ENCODE measurements at regions not wholly inside any gene's neighbourhood (a gene's known extent, or its start where the extent isn't known, plus 50 kb on each side); places are given as distances from the start of the nearest gene placed in this dataset.

DNA sequence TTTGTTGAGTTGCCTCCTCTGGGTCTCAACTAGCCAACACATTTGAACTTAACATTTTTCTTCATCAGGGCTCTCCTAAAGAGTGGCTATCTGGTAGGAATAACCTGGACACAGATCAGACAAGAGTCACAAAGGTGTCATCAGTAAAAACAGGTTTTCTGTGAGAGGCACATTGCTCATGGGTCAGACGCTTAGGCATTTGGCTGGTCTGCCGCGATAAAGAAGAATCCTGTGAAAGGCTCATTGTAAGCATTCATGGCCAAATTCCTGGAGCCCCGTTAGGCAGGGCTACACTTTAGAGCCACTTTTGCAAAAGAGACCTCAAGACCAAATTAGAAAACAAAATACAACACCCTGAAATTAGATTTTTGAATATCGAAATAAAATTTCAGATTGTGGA, 64.2 kb upstream of the PDE4B start:
- TF ChIP-seq, protein P1, sequence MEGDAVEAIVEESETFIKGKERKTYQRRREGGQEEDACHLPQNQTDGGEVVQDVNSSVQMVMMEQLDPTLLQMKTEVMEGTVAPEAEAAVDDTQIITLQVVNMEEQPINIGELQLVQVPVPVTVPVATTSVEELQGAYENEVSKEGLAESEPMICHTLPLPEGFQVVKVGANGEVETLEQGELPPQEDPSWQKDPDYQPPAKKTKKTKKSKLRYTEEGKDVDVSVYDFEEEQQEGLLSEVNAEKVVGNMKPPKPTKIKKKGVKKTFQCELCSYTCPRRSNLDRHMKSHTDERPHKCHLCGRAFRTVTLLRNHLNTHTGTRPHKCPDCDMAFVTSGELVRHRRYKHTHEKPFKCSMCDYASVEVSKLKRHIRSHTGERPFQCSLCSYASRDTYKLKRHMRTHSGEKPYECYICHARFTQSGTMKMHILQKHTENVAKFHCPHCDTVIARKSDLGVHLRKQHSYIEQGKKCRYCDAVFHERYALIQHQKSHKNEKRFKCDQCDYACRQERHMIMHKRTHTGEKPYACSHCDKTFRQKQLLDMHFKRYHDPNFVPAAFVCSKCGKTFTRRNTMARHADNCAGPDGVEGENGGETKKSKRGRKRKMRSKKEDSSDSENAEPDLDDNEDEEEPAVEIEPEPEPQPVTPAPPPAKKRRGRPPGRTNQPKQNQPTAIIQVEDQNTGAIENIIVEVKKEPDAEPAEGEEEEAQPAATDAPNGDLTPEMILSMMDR (conservative IDR thresholded peaks at IDR 0.05; ENCODE audit: low read depth, low read length): no peak
- no peak for TF ChIP-seq EZH2 (IDR thresholded peaks at IDR 0.05; ENCODE audit: borderline replicate concordance, low read depth, low read length, poor library complexity, severe bottlenecking)

All from A673 (cell line).